ENCODE measurements at regions not wholly inside any gene's neighbourhood (a gene's known extent, or its start where the extent isn't known, plus 50 kb on each side); places are given as distances from the start of the nearest gene placed in this dataset.
A peak's percentile ranks its signal among the peaks of the same experiment; 100 is the strongest.

DNA sequence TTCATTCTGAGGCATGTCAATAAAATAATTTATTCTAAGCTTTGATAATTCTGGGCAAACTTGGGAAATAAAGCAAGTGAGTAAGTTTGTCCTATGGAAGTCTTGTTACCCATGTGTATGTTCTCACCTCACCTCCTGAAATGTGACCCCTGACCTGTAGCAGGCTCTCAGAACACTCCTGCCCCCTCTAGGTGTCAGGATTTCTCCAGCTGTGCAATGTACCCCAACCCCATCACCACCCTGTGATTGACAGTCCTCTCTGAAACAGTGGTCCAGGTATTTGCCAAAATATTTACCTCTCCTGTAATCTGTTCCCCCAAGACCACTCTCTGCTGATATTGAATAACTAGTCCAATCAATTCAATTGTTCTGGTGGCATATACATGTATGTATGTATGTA lies 122.6 kb upstream of the PTER start:
- Histone ChIP-seq H3K79me2 (ENCODE audit: control insufficient read depth, insufficient read depth, low read length) (no peaks in the 10 kb centered on the region), H3K9me3 (replicated peaks; ENCODE audit: control insufficient read depth, insufficient read depth, low read length) (no peaks in the 10 kb centered on the region), H3K36me3 (ENCODE audit: control insufficient read depth in 2 of 2, insufficient read depth in 2 of 2, low read length in 1 of 2) (no peaks in the 10 kb centered on the region), H3K4me2 (ENCODE audit: control insufficient read depth, insufficient read depth) (no peak overlapping the region), H3K4me1 (ENCODE audit: control insufficient read depth, insufficient read depth, low read length) (no peaks in the 10 kb centered on the region), H3K4me3 (no peak overlapping the region), H3K27me3 (replicated peaks in 1 of 2; ENCODE audit: control insufficient read depth in 2 of 2, insufficient read depth in 2 of 2, low read length in 1 of 2) (no peaks in the 10 kb centered on the region), H3K27ac (ENCODE audit: control insufficient read depth, insufficient read depth) (no peak overlapping the region), H4K20me1 (ENCODE audit: control insufficient read depth, insufficient read depth) (no peaks in the 10 kb centered on the region), H3K9ac (ENCODE audit: control insufficient read depth, insufficient read depth, low read length) (no peak overlapping the region), H2AFZ (ENCODE audit: control insufficient read depth, low read depth, low read length) (no peak overlapping the region)
- ATAC-seq: 0 out of 3 replicates have a peak, but pooled peaks have one; percentile 31
- FAIRE-seq: no peak
- no TSS peak for BruUV-seq (replicated peaks)
- SMC1A ChIA-PET (ENCODE audit: uncharacterized antibody, unreplicated experiment): no interaction called here
- POLR2A ChIA-PET: no interaction called here
- CTCF ChIA-PET: interaction anchor here (1.6 kb wide), 1 partner anchor 463 kb away, joined by 4 read pairs; no protein-coding TSS in a partner anchor
- intact Hi-C loops (cut with micrococcal nuclease; ENCODE audit: unreplicated experiment) (loop anchor here (10.0 kb wide), 1 partner anchor 461 kb away; no protein-coding TSS in a partner anchor), in situ Hi-C loops (cut with MboI) (no loop called here)
- RAD21 ChIA-PET (ENCODE audit: unreplicated experiment): no interaction called here
- TF ChIP-seq CBX3 (IDR thresholded peaks at IDR 0.05; ENCODE audit: borderline replicate concordance, low read depth) (no peak), RAD21 (IDR thresholded peaks at IDR 0.05; ENCODE audit: insufficient read depth, low read depth, low read length) (peak; percentile 30; the same call in 1 of the 2 replicates), NR2F1 (conservative IDR thresholded peaks at IDR 0.05) (peak; percentile 62)
- TF ChIP-seq, protein P1, sequence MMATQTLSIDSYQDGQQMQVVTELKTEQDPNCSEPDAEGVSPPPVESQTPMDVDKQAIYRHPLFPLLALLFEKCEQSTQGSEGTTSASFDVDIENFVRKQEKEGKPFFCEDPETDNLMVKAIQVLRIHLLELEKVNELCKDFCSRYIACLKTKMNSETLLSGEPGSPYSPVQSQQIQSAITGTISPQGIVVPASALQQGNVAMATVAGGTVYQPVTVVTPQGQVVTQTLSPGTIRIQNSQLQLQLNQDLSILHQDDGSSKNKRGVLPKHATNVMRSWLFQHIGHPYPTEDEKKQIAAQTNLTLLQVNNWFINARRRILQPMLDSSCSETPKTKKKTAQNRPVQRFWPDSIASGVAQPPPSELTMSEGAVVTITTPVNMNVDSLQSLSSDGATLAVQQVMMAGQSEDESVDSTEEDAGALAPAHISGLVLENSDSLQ (IDR thresholded peaks at IDR 0.05): peak; percentile 48; the same call in 1 of the 2 replicates
- TF ChIP-seq, protein P2, sequence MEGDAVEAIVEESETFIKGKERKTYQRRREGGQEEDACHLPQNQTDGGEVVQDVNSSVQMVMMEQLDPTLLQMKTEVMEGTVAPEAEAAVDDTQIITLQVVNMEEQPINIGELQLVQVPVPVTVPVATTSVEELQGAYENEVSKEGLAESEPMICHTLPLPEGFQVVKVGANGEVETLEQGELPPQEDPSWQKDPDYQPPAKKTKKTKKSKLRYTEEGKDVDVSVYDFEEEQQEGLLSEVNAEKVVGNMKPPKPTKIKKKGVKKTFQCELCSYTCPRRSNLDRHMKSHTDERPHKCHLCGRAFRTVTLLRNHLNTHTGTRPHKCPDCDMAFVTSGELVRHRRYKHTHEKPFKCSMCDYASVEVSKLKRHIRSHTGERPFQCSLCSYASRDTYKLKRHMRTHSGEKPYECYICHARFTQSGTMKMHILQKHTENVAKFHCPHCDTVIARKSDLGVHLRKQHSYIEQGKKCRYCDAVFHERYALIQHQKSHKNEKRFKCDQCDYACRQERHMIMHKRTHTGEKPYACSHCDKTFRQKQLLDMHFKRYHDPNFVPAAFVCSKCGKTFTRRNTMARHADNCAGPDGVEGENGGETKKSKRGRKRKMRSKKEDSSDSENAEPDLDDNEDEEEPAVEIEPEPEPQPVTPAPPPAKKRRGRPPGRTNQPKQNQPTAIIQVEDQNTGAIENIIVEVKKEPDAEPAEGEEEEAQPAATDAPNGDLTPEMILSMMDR (IDR thresholded peaks at IDR 0.05 in 2 of 3, conservative IDR thresholded peaks at IDR 0.05 in 1 of 3; ENCODE audit: control insufficient read depth in 2 of 3, extremely low read depth in 1 of 3, insufficient read depth in 1 of 3, low read depth in 3 of 3, low read length in 3 of 3): peak in 2 of 3 experiments; percentile 10 to 28; a peak in 2 of 6 replicates
- no peak for DNase-seq (ENCODE audit: low read depth, low spot score)

Data from GM12878 (cell line).